ENCODE measurements at regions not wholly inside any gene's neighbourhood (a gene's known extent, or its start where the extent isn't known, plus 50 kb on each side); places are given as distances from the start of the nearest gene placed in this dataset.

DNA sequence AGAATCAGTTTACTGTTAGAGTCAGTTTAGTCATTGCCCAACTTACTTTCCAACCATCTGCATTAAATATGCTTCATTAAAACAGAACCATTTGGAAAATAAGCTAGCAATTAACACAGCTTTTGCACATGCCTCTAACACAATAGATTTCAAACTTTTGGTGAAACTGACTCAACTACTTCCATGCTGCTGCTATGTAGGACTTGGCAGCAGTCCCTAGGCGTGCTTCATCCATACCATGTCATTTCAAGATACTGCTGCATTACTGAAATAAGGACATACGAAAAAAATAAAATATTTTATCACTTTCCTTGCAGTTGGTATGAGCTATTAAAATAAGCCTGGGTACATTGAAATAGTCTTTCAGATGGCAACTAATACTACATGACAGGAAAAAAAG lies 65.5 kb upstream of the SOX6 start:
- DNase-seq: no peak

GRCh38 chr11:16418428-16419097 lies 62.2 kb upstream of the SOX6 start:
- DNase-seq: no peak

GRCh38 chr11:16412525-16413172 lies 56.3 kb upstream of the SOX6 start:
- DNase-seq: no peak

DNA sequence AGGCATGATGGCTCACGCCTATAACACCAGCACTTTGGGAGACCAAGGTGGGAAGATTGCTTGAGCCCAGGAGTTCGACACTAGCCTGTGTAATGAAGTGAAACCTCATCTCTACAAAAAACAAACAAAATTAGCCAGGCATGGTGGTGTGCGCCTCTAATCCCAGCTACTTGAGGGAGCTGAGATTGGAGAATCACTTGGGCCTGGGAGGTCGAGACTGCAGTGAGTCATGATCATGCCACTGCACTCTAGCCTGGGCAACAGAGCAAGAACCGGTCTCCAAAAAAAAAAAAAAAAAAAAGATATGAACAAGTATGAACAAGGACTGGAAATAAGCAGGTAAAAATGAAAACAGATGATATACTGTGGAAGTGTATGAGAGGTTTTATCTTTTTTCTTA lies 54.1 kb upstream of the SOX6 start:
- DNase-seq: no peak

GRCh38 chr11:16408619-16409018 lies 52.3 kb upstream of the SOX6 start:
- DNase-seq: no peak

DNA sequence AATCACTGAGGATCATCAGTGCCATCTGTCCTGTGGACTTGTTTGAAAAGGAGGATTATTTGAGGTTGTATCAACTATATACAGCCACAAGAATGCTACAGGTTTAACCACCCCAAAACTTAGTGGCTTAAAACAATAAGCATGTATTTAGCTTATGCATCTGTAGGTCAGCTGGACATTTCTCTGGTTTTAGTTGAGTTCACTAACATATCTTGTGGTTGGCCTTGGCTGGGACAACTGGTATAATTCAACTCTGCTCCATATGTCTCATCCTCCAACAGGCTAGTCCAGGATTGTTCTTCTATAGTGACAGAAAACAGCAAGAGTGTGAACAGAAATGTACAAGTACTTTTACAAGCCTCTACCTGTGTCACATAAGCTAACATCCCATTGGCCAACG lies 49.9 kb upstream of the SOX6 start:
- no peak for DNase-seq

Data from CD4-positive, alpha-beta T cell treated with Interleukin-17A for 4 hours (primary cell).